ENCODE measurements at regions not wholly inside any gene's neighbourhood (a gene's known extent, or its start where the extent isn't known, plus 50 kb on each side); places are given as distances from the start of the nearest gene placed in this dataset.

DNA sequence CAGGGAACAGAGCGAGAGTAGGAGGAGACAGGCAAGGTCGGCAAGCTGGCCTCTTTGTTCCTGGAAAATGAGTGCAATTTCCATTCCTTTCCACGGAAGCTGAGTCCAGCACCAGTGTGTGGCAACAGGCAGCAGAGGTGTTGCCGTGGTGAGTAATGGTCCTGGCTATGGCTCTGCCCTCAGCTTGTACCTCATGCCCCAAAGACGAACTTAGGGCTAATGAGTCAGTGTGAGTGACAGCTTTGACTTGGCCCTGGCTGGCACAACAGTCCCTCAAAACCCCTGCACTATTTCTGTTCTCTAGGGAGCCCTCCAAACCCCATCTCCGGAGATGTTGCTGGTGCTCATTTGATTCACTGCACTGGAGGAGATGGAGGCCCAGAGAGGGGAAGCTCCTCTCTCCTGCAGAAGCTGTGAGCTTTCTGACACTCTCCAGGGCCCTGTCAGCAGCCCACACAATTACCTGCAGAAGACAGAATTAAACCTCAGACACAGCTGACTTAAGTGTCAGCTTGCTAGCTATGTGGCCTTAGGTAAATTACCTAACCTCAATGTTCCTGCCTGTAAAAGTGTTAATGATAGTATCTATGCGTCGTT lies 129.9 kb downstream of the TMEM132E start:
- H3K4me2 ChIP-seq (ENCODE audit: low read depth, low read length) = no peak overlapping the region
- no peaks in the 10 kb centered on the region for H3K36me3 ChIP-seq (replicated peaks in 1 of 2; ENCODE audit: control insufficient read depth in 1 of 2, insufficient read depth in 2 of 2, low read length in 2 of 2)
- no peak overlapping the region for H2AFZ ChIP-seq (ENCODE audit: low read length)
- BruUV-seq (replicated peaks) = no TSS peak
- H3K9me3 ChIP-seq (ENCODE audit: low read length) = no peaks in the 10 kb centered on the region; the same call in 1 of the 2 replicates
- no peak overlapping the region for H3K4me3 ChIP-seq (replicated peaks in 1 of 3; ENCODE audit: insufficient read depth in 1 of 3, low read depth in 2 of 3, low read length in 3 of 3)
- ATAC-seq (no peak), DNase-seq (ENCODE audit: low spot score) (no peak), FAIRE-seq (no peak)
- H3K4me1 ChIP-seq (ENCODE audit: insufficient read depth, low read length) = no peaks in the 10 kb centered on the region
- H3K79me2 ChIP-seq (ENCODE audit: insufficient read depth, low read length) = no peaks in the 10 kb centered on the region
- H4K20me1 ChIP-seq (ENCODE audit: insufficient read depth, low read length) = no peaks in the 10 kb centered on the region
- no peak overlapping the region for H3K27ac ChIP-seq (ENCODE audit: extremely low read length, insufficient read depth, low read length)
- WGBS (ENCODE audit: low lambda C conversion rate) = 9% methylated on average over 6 of the region's 8 CpGs
- POLR2A ChIA-PET = no interaction called here
- H3K27me3 ChIP-seq (ENCODE audit: control insufficient read depth in 1 of 2, insufficient read depth in 2 of 2, low read length in 2 of 2) = no peaks in the 10 kb centered on the region; a peak in 1 of 5 replicates
- in situ Hi-C loops (cut with HindIII; ENCODE audit: extremely low pct_ligation_motif_present, low pct_unique_long_range_greater_than_20kb) = no loop called here
- H3K9ac ChIP-seq (ENCODE audit: insufficient read depth, low read depth, low read length) = no peak overlapping the region
- intact Hi-C loops (cut with micrococcal nuclease; ENCODE audit: unreplicated experiment) = no loop called here
- CTCF ChIA-PET (ENCODE audit: low intra/inter-chr PET ratio, low total read pairs) = no interaction called here
- no peak for TF ChIP-seq AGO1 (IDR thresholded peaks at IDR 0.05; ENCODE audit: low read depth, low read length, poor library complexity, severe bottlenecking)
- no peak for TF ChIP-seq SUZ12 (IDR thresholded peaks at IDR 0.05; ENCODE audit: low read depth, low read length)
- no peak for TF ChIP-seq ZNF577 (CRISPR knock-in tag; IDR thresholded peaks at IDR 0.05; ENCODE audit: borderline replicate concordance, low read depth)
- TF ChIP-seq, protein P1, sequence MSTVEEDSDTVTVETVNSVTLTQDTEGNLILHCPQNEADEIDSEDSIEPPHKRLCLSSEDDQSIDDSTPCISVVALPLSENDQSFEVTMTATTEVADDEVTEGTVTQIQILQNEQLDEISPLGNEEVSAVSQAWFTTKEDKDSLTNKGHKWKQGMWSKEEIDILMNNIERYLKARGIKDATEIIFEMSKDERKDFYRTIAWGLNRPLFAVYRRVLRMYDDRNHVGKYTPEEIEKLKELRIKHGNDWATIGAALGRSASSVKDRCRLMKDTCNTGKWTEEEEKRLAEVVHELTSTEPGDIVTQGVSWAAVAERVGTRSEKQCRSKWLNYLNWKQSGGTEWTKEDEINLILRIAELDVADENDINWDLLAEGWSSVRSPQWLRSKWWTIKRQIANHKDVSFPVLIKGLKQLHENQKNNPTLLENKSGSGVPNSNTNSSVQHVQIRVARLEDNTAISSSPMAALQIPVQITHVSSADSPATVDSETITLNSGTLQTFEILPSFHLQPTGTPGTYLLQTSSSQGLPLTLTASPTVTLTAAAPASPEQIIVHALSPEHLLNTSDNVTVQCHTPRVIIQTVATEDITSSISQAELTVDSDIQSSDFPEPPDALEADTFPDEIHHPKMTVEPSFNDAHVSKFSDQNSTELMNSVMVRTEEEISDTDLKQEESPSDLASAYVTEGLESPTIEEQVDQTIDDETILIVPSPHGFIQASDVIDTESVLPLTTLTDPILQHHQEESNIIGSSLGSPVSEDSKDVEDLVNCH (CRISPR knock-in tag; IDR thresholded peaks at IDR 0.05) = no peak
- no peak for TF ChIP-seq DPF2 (CRISPR knock-in tag; IDR thresholded peaks at IDR 0.05; ENCODE audit: borderline replicate concordance, low read depth)
- no peak for TF ChIP-seq SAP130 (CRISPR knock-in tag; IDR thresholded peaks at IDR 0.05; ENCODE audit: low read depth)
- no peak for TF ChIP-seq HIVEP1 (CRISPR knock-in tag; IDR thresholded peaks at IDR 0.05)
- TF ChIP-seq ZNF260 (CRISPR knock-in tag; IDR thresholded peaks at IDR 0.05; ENCODE audit: borderline replicate concordance, low read depth) = no peak
- TF ChIP-seq ZSCAN9 (CRISPR knock-in tag; IDR thresholded peaks at IDR 0.05; ENCODE audit: borderline replicate concordance) = no peak
- no peak for TF ChIP-seq ZNF292 (CRISPR knock-in tag; IDR thresholded peaks at IDR 0.05; ENCODE audit: borderline replicate concordance, low read depth)
- TF ChIP-seq, protein P2, sequence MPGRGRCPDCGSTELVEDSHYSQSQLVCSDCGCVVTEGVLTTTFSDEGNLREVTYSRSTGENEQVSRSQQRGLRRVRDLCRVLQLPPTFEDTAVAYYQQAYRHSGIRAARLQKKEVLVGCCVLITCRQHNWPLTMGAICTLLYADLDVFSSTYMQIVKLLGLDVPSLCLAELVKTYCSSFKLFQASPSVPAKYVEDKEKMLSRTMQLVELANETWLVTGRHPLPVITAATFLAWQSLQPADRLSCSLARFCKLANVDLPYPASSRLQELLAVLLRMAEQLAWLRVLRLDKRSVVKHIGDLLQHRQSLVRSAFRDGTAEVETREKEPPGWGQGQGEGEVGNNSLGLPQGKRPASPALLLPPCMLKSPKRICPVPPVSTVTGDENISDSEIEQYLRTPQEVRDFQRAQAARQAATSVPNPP (CRISPR knock-in tag; IDR thresholded peaks at IDR 0.05) = no peak
- TF ChIP-seq, protein P3, sequence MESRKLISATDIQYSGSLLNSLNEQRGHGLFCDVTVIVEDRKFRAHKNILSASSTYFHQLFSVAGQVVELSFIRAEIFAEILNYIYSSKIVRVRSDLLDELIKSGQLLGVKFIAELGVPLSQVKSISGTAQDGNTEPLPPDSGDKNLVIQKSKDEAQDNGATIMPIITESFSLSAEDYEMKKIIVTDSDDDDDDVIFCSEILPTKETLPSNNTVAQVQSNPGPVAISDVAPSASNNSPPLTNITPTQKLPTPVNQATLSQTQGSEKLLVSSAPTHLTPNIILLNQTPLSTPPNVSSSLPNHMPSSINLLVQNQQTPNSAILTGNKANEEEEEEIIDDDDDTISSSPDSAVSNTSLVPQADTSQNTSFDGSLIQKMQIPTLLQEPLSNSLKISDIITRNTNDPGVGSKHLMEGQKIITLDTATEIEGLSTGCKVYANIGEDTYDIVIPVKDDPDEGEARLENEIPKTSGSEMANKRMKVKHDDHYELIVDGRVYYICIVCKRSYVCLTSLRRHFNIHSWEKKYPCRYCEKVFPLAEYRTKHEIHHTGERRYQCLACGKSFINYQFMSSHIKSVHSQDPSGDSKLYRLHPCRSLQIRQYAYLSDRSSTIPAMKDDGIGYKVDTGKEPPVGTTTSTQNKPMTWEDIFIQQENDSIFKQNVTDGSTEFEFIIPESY (CRISPR knock-in tag; IDR thresholded peaks at IDR 0.05) = no peak
- TF ChIP-seq, protein P4, sequence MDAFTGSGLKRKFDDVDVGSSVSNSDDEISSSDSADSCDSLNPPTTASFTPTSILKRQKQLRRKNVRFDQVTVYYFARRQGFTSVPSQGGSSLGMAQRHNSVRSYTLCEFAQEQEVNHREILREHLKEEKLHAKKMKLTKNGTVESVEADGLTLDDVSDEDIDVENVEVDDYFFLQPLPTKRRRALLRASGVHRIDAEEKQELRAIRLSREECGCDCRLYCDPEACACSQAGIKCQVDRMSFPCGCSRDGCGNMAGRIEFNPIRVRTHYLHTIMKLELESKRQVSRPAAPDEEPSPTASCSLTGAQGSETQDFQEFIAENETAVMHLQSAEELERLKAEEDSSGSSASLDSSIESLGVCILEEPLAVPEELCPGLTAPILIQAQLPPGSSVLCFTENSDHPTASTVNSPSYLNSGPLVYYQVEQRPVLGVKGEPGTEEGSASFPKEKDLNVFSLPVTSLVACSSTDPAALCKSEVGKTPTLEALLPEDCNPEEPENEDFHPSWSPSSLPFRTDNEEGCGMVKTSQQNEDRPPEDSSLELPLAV (CRISPR knock-in tag; conservative IDR thresholded peaks at IDR 0.05; ENCODE audit: low read depth) = no peak
- TF ChIP-seq NCOA1 (CRISPR knock-in tag; IDR thresholded peaks at IDR 0.05) = no peak
- TF ChIP-seq ZNF619 (CRISPR knock-in tag; IDR thresholded peaks at IDR 0.05) = no peak
- no peak for TF ChIP-seq ZNF225 (CRISPR knock-in tag; IDR thresholded peaks at IDR 0.05)
- TF ChIP-seq, protein P5, sequence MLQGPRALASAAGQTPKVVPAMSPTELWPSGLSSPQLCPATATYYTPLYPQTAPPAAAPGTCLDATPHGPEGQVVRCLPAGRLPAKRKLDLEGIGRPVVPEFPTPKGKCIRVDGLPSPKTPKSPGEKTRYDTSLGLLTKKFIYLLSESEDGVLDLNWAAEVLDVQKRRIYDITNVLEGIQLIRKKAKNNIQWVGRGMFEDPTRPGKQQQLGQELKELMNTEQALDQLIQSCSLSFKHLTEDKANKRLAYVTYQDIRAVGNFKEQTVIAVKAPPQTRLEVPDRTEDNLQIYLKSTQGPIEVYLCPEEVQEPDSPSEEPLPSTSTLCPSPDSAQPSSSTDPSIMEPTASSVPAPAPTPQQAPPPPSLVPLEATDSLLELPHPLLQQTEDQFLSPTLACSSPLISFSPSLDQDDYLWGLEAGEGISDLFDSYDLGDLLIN (CRISPR knock-in tag; IDR thresholded peaks at IDR 0.05; ENCODE audit: borderline replicate concordance) = no peak
